ENCODE measurements at regions not wholly inside any gene's neighbourhood (a gene's known extent, or its start where the extent isn't known, plus 50 kb on each side); places are given as distances from the start of the nearest gene placed in this dataset.

DNA sequence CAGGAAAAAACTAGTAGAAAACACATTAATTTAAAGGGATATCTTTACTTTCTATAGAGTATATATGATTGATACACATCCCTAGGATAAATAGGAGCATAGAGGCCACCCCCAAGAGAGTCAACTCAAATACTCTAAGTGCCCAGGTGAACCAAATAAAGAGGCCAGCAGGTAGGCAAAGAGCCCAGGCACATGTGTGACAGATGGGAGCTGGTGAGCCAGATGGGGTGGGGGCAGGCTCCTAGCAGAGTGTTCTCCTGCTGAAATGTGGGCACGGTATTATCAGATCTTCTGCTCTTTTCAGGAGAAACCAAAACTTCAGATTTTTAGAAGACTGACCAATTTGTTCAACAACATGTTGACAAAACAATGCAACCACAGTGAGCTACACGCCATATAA is 333.4 kb upstream of the PKN2 start:
- H4K20me1 ChIP-seq (ENCODE audit: control insufficient read depth, extremely low read depth, insufficient read depth, low read length): no peaks in the 10 kb centered on the region
- no peak overlapping the region for H3K27ac ChIP-seq (ENCODE audit: insufficient read depth, low read length)
- no peak overlapping the region for H3K4me2 ChIP-seq (ENCODE audit: extremely low read depth, insufficient read depth, low read length)
- no peak for DNase-seq (ENCODE audit: low read depth in 2 of 2)
- no peaks in the 10 kb centered on the region for H3K79me2 ChIP-seq (ENCODE audit: control insufficient read depth, insufficient read depth, low read length)
- H3K27me3 ChIP-seq (ENCODE audit: control insufficient read depth, insufficient read depth, low read length): no peaks in the 10 kb centered on the region
- H3K4me3 ChIP-seq (replicated peaks in 1 of 4; ENCODE audit: control extremely low read depth in 1 of 4, insufficient read depth in 1 of 4, low read depth in 3 of 4, low read length in 4 of 4): no peak overlapping the region
- H2AFZ ChIP-seq (ENCODE audit: low read length): no peak overlapping the region
- H3K4me1 ChIP-seq (ENCODE audit: control insufficient read depth, extremely low read depth, insufficient read depth, low read length): no peaks in the 10 kb centered on the region
- no peaks in the 10 kb centered on the region for H3K9me3 ChIP-seq (ENCODE audit: control insufficient read depth, insufficient read depth, low read depth, low read length)
- no peaks in the 10 kb centered on the region for H3K36me3 ChIP-seq (ENCODE audit: control insufficient read depth, insufficient read depth, low read length)
- H3K9ac ChIP-seq (ENCODE audit: insufficient read depth, low read length): no peak overlapping the region
- no peak for TF ChIP-seq EZH2 (IDR thresholded peaks at IDR 0.05; ENCODE audit: low read length, missing control alignments)
- TF ChIP-seq, protein P1, sequence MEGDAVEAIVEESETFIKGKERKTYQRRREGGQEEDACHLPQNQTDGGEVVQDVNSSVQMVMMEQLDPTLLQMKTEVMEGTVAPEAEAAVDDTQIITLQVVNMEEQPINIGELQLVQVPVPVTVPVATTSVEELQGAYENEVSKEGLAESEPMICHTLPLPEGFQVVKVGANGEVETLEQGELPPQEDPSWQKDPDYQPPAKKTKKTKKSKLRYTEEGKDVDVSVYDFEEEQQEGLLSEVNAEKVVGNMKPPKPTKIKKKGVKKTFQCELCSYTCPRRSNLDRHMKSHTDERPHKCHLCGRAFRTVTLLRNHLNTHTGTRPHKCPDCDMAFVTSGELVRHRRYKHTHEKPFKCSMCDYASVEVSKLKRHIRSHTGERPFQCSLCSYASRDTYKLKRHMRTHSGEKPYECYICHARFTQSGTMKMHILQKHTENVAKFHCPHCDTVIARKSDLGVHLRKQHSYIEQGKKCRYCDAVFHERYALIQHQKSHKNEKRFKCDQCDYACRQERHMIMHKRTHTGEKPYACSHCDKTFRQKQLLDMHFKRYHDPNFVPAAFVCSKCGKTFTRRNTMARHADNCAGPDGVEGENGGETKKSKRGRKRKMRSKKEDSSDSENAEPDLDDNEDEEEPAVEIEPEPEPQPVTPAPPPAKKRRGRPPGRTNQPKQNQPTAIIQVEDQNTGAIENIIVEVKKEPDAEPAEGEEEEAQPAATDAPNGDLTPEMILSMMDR (conservative IDR thresholded peaks at IDR 0.05 in 1 of 2, IDR thresholded peaks at IDR 0.05 in 1 of 2; ENCODE audit: low read depth in 1 of 2, low read length in 2 of 2): no peak

GRCh38 chr1:88351960-88352359 is 332.1 kb upstream of the PKN2 start:
- Histone ChIP-seq H3K79me2 (ENCODE audit: control insufficient read depth, insufficient read depth, low read length) (no peaks in the 10 kb centered on the region), H3K27me3 (ENCODE audit: control insufficient read depth, insufficient read depth, low read length) (no peaks in the 10 kb centered on the region), H3K4me2 (ENCODE audit: extremely low read depth, insufficient read depth, low read length) (no peak overlapping the region), H3K36me3 (ENCODE audit: control insufficient read depth, insufficient read depth, low read length) (no peaks in the 10 kb centered on the region), H3K9me3 (ENCODE audit: control insufficient read depth, insufficient read depth, low read depth, low read length) (no peaks in the 10 kb centered on the region), H2AFZ (ENCODE audit: low read length) (no peak overlapping the region), H3K27ac (ENCODE audit: insufficient read depth, low read length) (no peak overlapping the region), H4K20me1 (ENCODE audit: control insufficient read depth, extremely low read depth, insufficient read depth, low read length) (no peaks in the 10 kb centered on the region), H3K9ac (ENCODE audit: insufficient read depth, low read length) (no peak overlapping the region), H3K4me3 (replicated peaks in 1 of 4; ENCODE audit: control extremely low read depth in 1 of 4, insufficient read depth in 1 of 4, low read depth in 3 of 4, low read length in 4 of 4) (no peak overlapping the region), H3K4me1 (ENCODE audit: control insufficient read depth, extremely low read depth, insufficient read depth, low read length) (no peaks in the 10 kb centered on the region)
- TF ChIP-seq, protein P1 (conservative IDR thresholded peaks at IDR 0.05 in 1 of 2, IDR thresholded peaks at IDR 0.05 in 1 of 2; ENCODE audit: low read depth in 1 of 2, low read length in 2 of 2): no peak
- no peak for TF ChIP-seq EZH2 (IDR thresholded peaks at IDR 0.05; ENCODE audit: low read length, missing control alignments)
- DNase-seq (ENCODE audit: low read depth in 2 of 2): no peak

DNA sequence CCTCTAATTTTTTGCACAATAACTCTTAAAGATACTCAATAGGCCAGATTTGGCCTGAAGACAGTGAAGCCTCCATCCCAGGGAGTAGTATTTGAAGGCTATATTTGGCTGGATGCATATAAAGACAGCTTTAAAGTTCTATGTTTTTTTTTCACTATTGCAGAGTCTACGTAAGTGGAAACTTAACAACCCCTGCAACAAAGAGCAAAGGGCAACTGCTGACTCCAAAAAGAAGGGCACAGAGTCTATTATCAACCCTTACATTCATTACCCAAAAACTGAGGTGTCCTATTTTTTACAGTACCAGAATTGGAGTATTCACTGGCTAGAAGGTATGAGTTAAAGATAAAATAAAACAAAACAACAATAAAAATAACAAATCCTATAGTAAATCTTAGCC is 329.8 kb upstream of the PKN2 start:
- H3K79me2 ChIP-seq (ENCODE audit: control insufficient read depth, insufficient read depth, low read length): no peaks in the 10 kb centered on the region
- DNase-seq (ENCODE audit: low read depth in 2 of 2): no peak

More for the DNA sequence above, 329.8 kb upstream of the PKN2 start:
- H3K27ac ChIP-seq (ENCODE audit: insufficient read depth, low read length): no peak overlapping the region
- no peak overlapping the region for H3K9ac ChIP-seq (ENCODE audit: insufficient read depth, low read length)
- H3K4me1 ChIP-seq (ENCODE audit: control insufficient read depth, extremely low read depth, insufficient read depth, low read length): no peaks in the 10 kb centered on the region
- H3K27me3 ChIP-seq (ENCODE audit: control insufficient read depth, insufficient read depth, low read length): no peaks in the 10 kb centered on the region
- H4K20me1 ChIP-seq (ENCODE audit: control insufficient read depth, extremely low read depth, insufficient read depth, low read length): no peaks in the 10 kb centered on the region
- H3K4me3 ChIP-seq (replicated peaks in 1 of 4; ENCODE audit: control extremely low read depth in 1 of 4, insufficient read depth in 1 of 4, low read depth in 3 of 4, low read length in 4 of 4): no peak overlapping the region
- H3K36me3 ChIP-seq (ENCODE audit: control insufficient read depth, insufficient read depth, low read length): no peaks in the 10 kb centered on the region
- H2AFZ ChIP-seq (ENCODE audit: low read length): no peak overlapping the region
- no peak overlapping the region for H3K4me2 ChIP-seq (ENCODE audit: extremely low read depth, insufficient read depth, low read length)
- no peak for TF ChIP-seq EZH2 (IDR thresholded peaks at IDR 0.05; ENCODE audit: low read length, missing control alignments)
- TF ChIP-seq, protein P1 (conservative IDR thresholded peaks at IDR 0.05 in 1 of 2, IDR thresholded peaks at IDR 0.05 in 1 of 2; ENCODE audit: low read depth in 1 of 2, low read length in 2 of 2): no peak
- no peaks in the 10 kb centered on the region for H3K9me3 ChIP-seq (ENCODE audit: control insufficient read depth, insufficient read depth, low read depth, low read length)

All from fibroblast of lung (primary cell).